K562 (cell line): ENCODE measurements at regions not wholly inside any gene's neighbourhood (a gene's known extent, or its start where the extent isn't known, plus 50 kb on each side); places are given as distances from the start of the nearest gene placed in this dataset.

Experiments
- EWSR1 ChIP-seq: fragments of 450-650 bp; IDR thresholded peaks from 2 replicates; pipeline ENCODE4 v1.6.1; 2018; ENCODE audit warnings: borderline replicate concordance, mild to moderate bottlenecking, low read depth, moderate library complexity; ENCODE audit not compliant: partially characterized antibody
- HDAC1 ChIP-seq, 2 experiments: fragments of 450-650 bp; IDR thresholded peaks; 2 replicates each; pipeline ENCODE4 v1.6.1; 2016 to 2017; ENCODE audit warnings: inconsistent platforms in 1 of 2, mild to moderate bottlenecking in 1 of 2, moderate library complexity in 1 of 2
- PRMT5 ChIP-seq: sonication (generic); formaldehyde crosslinking; IDR thresholded peaks from 2 replicates; pipeline ENCODE4 v1.5.0; 2020; ENCODE audit warnings: missing genetic modification reagents
- ZNF3 ChIP-seq: fragments of 250-450 bp; sonication (Bioruptor Pico); IDR thresholded peaks from 2 replicates; pipeline ENCODE4 v1.5.0; 2021; ENCODE audit warnings: mild to moderate bottlenecking, moderate library complexity
- ZNF830 ChIP-seq: fragments of 250-450 bp; sonication (Bioruptor Pico); IDR thresholded peaks from 2 replicates; pipeline ENCODE4 v1.5.0; 2021; ENCODE audit warnings: mild to moderate bottlenecking
- TF ChIP-seq, protein P1 (sequence below): fragments of 200-600 bp; sonication (generic); IDR thresholded peaks from one replicate; pipeline ENCODE4 v1.6.1; 2012; ENCODE audit warnings: mild to moderate bottlenecking, low read depth, low read length, inconsistent platforms
- TF ChIP-seq, protein P2 (sequence below): fragments of 250-450 bp; sonication (Bioruptor Pico); IDR thresholded peaks from 2 replicates; pipeline ENCODE4 v1.8.0; 2021; ENCODE audit warnings: moderate library complexity, mild to moderate bottlenecking, inconsistent platforms
- TF ChIP-seq, protein P3 (sequence below): fragments of 250-450 bp; sonication (Bioruptor Pico); IDR thresholded peaks from 2 replicates; pipeline ENCODE4 v1.8.0; 2022; ENCODE audit warnings: inconsistent platforms
- TF ChIP-seq, protein P4 (sequence below), 2 experiments: IDR thresholded peaks in 1 of 2; conservative IDR thresholded peaks in 1 of 2; 2 replicates each; pipeline ENCODE4 v1.6.1; 2016; ENCODE audit warnings: low read depth in 2 of 2, mild to moderate bottlenecking in 1 of 2, missing compliant biosample characterization in 1 of 2, missing genetic modification characterization in 1 of 2, moderate library complexity in 1 of 2
- TF ChIP-seq, protein P5 (sequence below): sonication (generic); formaldehyde crosslinking; IDR thresholded peaks from 2 replicates; pipeline ENCODE4 v1.8.0; 2023; ENCODE audit warnings: mild to moderate bottlenecking, missing genetic modification reagents

DNA sequence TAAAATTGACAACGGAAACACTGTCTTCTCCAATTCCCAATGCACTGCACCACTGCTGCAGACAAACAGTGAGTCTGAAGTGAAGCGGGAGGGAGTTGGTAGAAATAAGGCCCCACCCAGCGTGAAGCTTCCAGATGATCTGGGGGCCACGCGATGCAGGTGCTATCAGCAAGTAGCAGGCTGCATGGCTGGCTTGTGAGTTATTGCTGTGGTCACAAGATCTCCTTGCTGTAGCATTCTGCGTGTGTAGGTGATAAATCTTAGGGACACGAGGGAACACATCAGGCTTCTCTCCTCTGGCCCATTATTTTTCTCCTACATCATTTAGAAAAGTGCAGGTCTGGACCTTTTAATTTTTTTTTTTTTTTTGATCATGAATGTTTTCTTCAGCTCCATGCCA is 407.6 kb downstream of the TMEM114 start (continued):
- TF ChIP-seq, protein P1, sequence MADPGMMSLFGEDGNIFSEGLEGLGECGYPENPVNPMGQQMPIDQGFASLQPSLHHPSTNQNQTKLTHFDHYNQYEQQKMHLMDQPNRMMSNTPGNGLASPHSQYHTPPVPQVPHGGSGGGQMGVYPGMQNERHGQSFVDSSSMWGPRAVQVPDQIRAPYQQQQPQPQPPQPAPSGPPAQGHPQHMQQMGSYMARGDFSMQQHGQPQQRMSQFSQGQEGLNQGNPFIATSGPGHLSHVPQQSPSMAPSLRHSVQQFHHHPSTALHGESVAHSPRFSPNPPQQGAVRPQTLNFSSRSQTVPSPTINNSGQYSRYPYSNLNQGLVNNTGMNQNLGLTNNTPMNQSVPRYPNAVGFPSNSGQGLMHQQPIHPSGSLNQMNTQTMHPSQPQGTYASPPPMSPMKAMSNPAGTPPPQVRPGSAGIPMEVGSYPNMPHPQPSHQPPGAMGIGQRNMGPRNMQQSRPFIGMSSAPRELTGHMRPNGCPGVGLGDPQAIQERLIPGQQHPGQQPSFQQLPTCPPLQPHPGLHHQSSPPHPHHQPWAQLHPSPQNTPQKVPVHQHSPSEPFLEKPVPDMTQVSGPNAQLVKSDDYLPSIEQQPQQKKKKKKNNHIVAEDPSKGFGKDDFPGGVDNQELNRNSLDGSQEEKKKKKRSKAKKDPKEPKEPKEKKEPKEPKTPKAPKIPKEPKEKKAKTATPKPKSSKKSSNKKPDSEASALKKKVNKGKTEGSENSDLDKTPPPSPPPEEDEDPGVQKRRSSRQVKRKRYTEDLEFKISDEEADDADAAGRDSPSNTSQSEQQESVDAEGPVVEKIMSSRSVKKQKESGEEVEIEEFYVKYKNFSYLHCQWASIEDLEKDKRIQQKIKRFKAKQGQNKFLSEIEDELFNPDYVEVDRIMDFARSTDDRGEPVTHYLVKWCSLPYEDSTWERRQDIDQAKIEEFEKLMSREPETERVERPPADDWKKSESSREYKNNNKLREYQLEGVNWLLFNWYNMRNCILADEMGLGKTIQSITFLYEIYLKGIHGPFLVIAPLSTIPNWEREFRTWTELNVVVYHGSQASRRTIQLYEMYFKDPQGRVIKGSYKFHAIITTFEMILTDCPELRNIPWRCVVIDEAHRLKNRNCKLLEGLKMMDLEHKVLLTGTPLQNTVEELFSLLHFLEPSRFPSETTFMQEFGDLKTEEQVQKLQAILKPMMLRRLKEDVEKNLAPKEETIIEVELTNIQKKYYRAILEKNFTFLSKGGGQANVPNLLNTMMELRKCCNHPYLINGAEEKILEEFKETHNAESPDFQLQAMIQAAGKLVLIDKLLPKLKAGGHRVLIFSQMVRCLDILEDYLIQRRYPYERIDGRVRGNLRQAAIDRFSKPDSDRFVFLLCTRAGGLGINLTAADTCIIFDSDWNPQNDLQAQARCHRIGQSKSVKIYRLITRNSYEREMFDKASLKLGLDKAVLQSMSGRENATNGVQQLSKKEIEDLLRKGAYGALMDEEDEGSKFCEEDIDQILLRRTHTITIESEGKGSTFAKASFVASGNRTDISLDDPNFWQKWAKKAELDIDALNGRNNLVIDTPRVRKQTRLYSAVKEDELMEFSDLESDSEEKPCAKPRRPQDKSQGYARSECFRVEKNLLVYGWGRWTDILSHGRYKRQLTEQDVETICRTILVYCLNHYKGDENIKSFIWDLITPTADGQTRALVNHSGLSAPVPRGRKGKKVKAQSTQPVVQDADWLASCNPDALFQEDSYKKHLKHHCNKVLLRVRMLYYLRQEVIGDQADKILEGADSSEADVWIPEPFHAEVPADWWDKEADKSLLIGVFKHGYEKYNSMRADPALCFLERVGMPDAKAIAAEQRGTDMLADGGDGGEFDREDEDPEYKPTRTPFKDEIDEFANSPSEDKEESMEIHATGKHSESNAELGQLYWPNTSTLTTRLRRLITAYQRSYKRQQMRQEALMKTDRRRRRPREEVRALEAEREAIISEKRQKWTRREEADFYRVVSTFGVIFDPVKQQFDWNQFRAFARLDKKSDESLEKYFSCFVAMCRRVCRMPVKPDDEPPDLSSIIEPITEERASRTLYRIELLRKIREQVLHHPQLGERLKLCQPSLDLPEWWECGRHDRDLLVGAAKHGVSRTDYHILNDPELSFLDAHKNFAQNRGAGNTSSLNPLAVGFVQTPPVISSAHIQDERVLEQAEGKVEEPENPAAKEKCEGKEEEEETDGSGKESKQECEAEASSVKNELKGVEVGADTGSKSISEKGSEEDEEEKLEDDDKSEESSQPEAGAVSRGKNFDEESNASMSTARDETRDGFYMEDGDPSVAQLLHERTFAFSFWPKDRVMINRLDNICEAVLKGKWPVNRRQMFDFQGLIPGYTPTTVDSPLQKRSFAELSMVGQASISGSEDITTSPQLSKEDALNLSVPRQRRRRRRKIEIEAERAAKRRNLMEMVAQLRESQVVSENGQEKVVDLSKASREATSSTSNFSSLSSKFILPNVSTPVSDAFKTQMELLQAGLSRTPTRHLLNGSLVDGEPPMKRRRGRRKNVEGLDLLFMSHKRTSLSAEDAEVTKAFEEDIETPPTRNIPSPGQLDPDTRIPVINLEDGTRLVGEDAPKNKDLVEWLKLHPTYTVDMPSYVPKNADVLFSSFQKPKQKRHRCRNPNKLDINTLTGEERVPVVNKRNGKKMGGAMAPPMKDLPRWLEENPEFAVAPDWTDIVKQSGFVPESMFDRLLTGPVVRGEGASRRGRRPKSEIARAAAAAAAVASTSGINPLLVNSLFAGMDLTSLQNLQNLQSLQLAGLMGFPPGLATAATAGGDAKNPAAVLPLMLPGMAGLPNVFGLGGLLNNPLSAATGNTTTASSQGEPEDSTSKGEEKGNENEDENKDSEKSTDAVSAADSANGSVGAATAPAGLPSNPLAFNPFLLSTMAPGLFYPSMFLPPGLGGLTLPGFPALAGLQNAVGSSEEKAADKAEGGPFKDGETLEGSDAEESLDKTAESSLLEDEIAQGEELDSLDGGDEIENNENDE, result no peak
- TF ChIP-seq ZNF3 (CRISPR knock-in tag) (no peak), HDAC1 (IDR thresholded peaks at IDR 0.05) (peak in 1 of 2 experiments; percentile 95; a peak in 3 of 4 replicates), PRMT5 (CRISPR knock-in tag) (no peak), EWSR1 (no peak), ZNF830 (no peak)
- TF ChIP-seq, protein P2, sequence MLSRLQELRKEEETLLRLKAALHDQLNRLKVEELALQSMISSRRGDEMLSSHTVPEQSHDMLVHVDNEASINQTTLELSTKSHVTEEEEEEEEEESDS, result no peak
- TF ChIP-seq, protein P3, sequence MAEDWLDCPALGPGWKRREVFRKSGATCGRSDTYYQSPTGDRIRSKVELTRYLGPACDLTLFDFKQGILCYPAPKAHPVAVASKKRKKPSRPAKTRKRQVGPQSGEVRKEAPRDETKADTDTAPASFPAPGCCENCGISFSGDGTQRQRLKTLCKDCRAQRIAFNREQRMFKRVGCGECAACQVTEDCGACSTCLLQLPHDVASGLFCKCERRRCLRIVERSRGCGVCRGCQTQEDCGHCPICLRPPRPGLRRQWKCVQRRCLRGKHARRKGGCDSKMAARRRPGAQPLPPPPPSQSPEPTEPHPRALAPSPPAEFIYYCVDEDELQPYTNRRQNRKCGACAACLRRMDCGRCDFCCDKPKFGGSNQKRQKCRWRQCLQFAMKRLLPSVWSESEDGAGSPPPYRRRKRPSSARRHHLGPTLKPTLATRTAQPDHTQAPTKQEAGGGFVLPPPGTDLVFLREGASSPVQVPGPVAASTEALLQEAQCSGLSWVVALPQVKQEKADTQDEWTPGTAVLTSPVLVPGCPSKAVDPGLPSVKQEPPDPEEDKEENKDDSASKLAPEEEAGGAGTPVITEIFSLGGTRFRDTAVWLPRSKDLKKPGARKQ (CRISPR knock-in tag), result no peak
- TF ChIP-seq, protein P4, sequence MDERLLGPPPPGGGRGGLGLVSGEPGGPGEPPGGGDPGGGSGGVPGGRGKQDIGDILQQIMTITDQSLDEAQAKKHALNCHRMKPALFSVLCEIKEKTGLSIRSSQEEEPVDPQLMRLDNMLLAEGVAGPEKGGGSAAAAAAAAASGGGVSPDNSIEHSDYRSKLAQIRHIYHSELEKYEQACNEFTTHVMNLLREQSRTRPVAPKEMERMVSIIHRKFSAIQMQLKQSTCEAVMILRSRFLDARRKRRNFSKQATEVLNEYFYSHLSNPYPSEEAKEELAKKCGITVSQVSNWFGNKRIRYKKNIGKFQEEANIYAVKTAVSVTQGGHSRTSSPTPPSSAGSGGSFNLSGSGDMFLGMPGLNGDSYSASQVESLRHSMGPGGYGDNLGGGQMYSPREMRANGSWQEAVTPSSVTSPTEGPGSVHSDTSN (CRISPR knock-in tag; IDR thresholded peaks at IDR 0.05; ENCODE audit: low read depth), result peak; percentile 82
- TF ChIP-seq, protein P4 (tag; conservative IDR thresholded peaks at IDR 0.05; ENCODE audit: low read depth), result peak; percentile 99
- TF ChIP-seq, protein P5, sequence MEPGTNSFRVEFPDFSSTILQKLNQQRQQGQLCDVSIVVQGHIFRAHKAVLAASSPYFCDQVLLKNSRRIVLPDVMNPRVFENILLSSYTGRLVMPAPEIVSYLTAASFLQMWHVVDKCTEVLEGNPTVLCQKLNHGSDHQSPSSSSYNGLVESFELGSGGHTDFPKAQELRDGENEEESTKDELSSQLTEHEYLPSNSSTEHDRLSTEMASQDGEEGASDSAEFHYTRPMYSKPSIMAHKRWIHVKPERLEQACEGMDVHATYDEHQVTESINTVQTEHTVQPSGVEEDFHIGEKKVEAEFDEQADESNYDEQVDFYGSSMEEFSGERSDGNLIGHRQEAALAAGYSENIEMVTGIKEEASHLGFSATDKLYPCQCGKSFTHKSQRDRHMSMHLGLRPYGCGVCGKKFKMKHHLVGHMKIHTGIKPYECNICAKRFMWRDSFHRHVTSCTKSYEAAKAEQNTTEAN (CRISPR knock-in tag), result no peak
